Common myeloid progenitor, CD34-positive (primary cell): ENCODE measurements at regions not wholly inside any gene's neighbourhood (a gene's known extent, or its start where the extent isn't known, plus 50 kb on each side); places are given as distances from the start of the nearest gene placed in this dataset.

Experiments used
- CTCF ChIA-PET: fragments of 350-600 bp; sonication (Branson Sonifier 250); formaldehyde crosslinking; loops from one replicate; lab custom pipeline; 2021; ENCODE audit warnings: antibody characterized with exemption; lab: Charles Lee
- POLR2A ChIA-PET: fragments of 350-600 bp; sonication (Branson Sonifier 250); formaldehyde crosslinking; loops from one replicate; lab custom pipeline; 2021; ENCODE audit warnings: antibody characterized with exemption; lab: Charles Lee
- DNase-seq, 3 donors: peaks; one replicate each; pipeline versions ENCODE4 v3.0.0 to v3.0.0-alpha.2; 2013
- H3K27ac ChIP-seq, 2 experiments: 1 replicate in 1 of 2; 2 replicates in 1 of 2; pipeline ENCODE4 v1.7.0; 2013; ENCODE audit warnings: inconsistent platforms in 2 of 2, low read length in 2 of 2, mild to moderate bottlenecking in 2 of 2, low read depth in 1 of 2, moderate library complexity in 1 of 2; ENCODE audit not compliant: severe bottlenecking in 2 of 2, insufficient read depth in 1 of 2, poor library complexity in 1 of 2
- H3K27me3 ChIP-seq, 5 experiments: replicated peaks in 2 of 5; 1 replicate in 3 of 5; 2 replicates in 2 of 5; pipeline versions ENCODE4 v1.6.1 to v1.7.0; 2013; ENCODE audit warnings: low read length in 4 of 5, mild to moderate bottlenecking in 2 of 5, moderate library complexity in 2 of 5, inconsistent platforms in 1 of 5; ENCODE audit not compliant: insufficient read depth in 5 of 5, control insufficient read depth in 4 of 5
- H3K36me3 ChIP-seq, 4 experiments: 1 replicate in 2 of 4; 2 replicates in 2 of 4; pipeline versions ENCODE4 v1.6.1 to v1.7.0; 2013; ENCODE audit warnings: low read length in 3 of 4, control low read depth in 1 of 4, mild to moderate bottlenecking in 1 of 4; ENCODE audit not compliant: control insufficient read depth in 4 of 4, insufficient read depth in 4 of 4
- H3K4me1 ChIP-seq, 4 experiments: 1 replicate in 3 of 4; 2 replicates in 1 of 4; pipeline versions ENCODE4 v1.6.1 to v1.7.1; 2013; ENCODE audit warnings: low read length in 3 of 4, mild to moderate bottlenecking in 3 of 4, control low read depth in 1 of 4, inconsistent platforms in 1 of 4, moderate library complexity in 1 of 4; ENCODE audit not compliant: control insufficient read depth in 4 of 4, insufficient read depth in 4 of 4; ENCODE audit errors: control extremely low read depth in 1 of 4
- H3K4me3 ChIP-seq, 7 experiments: 1 replicate in 4 of 7; 2 replicates in 3 of 7; pipeline versions ENCODE4 v1.5.1 to v1.7.0; 2013; ENCODE audit warnings: mild to moderate bottlenecking in 7 of 7, low read length in 6 of 7, moderate library complexity in 6 of 7, inconsistent platforms in 2 of 7, low read depth in 2 of 7, control low read depth in 1 of 7; ENCODE audit not compliant: insufficient read depth in 4 of 7, control insufficient read depth in 1 of 7; ENCODE audit errors: extremely low read depth in 1 of 7
- H3K9me3 ChIP-seq, 5 experiments: 1 replicate in 4 of 5; 2 replicates in 1 of 5; pipeline versions ENCODE4 v1.6.1 to v1.7.1; 2013; ENCODE audit warnings: low read length in 4 of 5, mild to moderate bottlenecking in 2 of 5, inconsistent platforms in 1 of 5, low read depth in 1 of 5, moderate library complexity in 1 of 5; ENCODE audit not compliant: control insufficient read depth in 4 of 5, insufficient read depth in 2 of 5; ENCODE audit errors: control extremely low read depth in 1 of 5
- WGBS: methylation state at CpG from one replicate; pipeline ENCODE4 v1.1.5; 2013; ENCODE audit not compliant: insufficient coverage; 5-methylcytosine and 5-hydroxymethylcytosine counted together

GRCh38 chr16:63830061-63830460 is 1291.8 kb downstream of the CDH11 start:
- POLR2A ChIA-PET, result no interaction called here
- no CpG with 5 or more reads among the region's 3 CpGs for WGBS
- DNase-seq, result no peak
- no peaks in the 10 kb centered on the region for H3K27me3 ChIP-seq
- CTCF ChIA-PET, result no interaction called here
- no peaks in the 10 kb centered on the region for H3K9me3 ChIP-seq
- H3K4me1 ChIP-seq, result no peaks in the 10 kb centered on the region
- no peak overlapping the region for H3K4me3 ChIP-seq
- H3K36me3 ChIP-seq, result no peaks in the 10 kb centered on the region
- H3K27ac ChIP-seq, result no peak overlapping the region

- no peak overlapping the region for H3K27ac ChIP-seq
- POLR2A ChIA-PET, result no interaction called here
- WGBS, result 87% methylated on average over 3 of the region's 3 CpGs
Observed at GRCh38 chr16:63822818-63823217, 1299.0 kb downstream of the CDH11 start.

GRCh38 chr16:63816276-63816675 is 1305.6 kb downstream of the CDH11 start:
- DNase-seq, result no peak
- Histone ChIP-seq H3K4me3 (no peak overlapping the region), H3K36me3 (no peaks in the 10 kb centered on the region), H3K4me1 (no peaks in the 10 kb centered on the region), H3K27me3 (no peaks in the 10 kb centered on the region), H3K9me3 (no peaks in the 10 kb centered on the region), H3K27ac (no peak overlapping the region)
- POLR2A ChIA-PET, result no interaction called here
- WGBS, result 85% methylated on average over 3 of the region's 3 CpGs
- CTCF ChIA-PET, result no interaction called here

More at GRCh38 chr16:63822818-63823217, 1299.0 kb downstream of the CDH11 start:
- Histone ChIP-seq H3K36me3 (no peaks in the 10 kb centered on the region), H3K27me3 (no peaks in the 10 kb centered on the region), H3K4me1 (no peaks in the 10 kb centered on the region), H3K9me3 (no peaks in the 10 kb centered on the region), H3K4me3 (no peak overlapping the region)
- CTCF ChIA-PET, result no interaction called here
- no peak for DNase-seq

- H3K4me3 ChIP-seq, result no peak overlapping the region
- POLR2A ChIA-PET, result no interaction called here
- CTCF ChIA-PET, result no interaction called here
Observed at GRCh38 chr16:63813862-63814261, 1308.0 kb downstream of the CDH11 start.

GRCh38 chr16:63808730-63809129 is 1313.1 kb downstream of the CDH11 start:
- no peak for DNase-seq
- WGBS, result 100% methylated on average over 1 of the region's 1 CpG
- CTCF ChIA-PET, result no interaction called here
- H3K27me3 ChIP-seq, result no peaks in the 10 kb centered on the region
- no peak overlapping the region for H3K4me3 ChIP-seq
- POLR2A ChIA-PET, result no interaction called here
- H3K4me1 ChIP-seq, result no peaks in the 10 kb centered on the region
- no peaks in the 10 kb centered on the region for H3K9me3 ChIP-seq
- H3K36me3 ChIP-seq, result no peaks in the 10 kb centered on the region
- H3K27ac ChIP-seq, result no peak overlapping the region

More at GRCh38 chr16:63813862-63814261, 1308.0 kb downstream of the CDH11 start:
- H3K4me1 ChIP-seq, result no peaks in the 10 kb centered on the region
- no peak overlapping the region for H3K27ac ChIP-seq
- H3K9me3 ChIP-seq, result no peaks in the 10 kb centered on the region
- H3K27me3 ChIP-seq, result no peaks in the 10 kb centered on the region
- H3K36me3 ChIP-seq, result no peaks in the 10 kb centered on the region
- DNase-seq, result no peak

GRCh38 chr16:63806794-63807506 is 1314.9 kb downstream of the CDH11 start:
- Histone ChIP-seq H3K36me3 (no peaks in the 10 kb centered on the region), H3K27me3 (no peaks in the 10 kb centered on the region), H3K4me1 (no peaks in the 10 kb centered on the region), H3K9me3 (no peaks in the 10 kb centered on the region), H3K27ac (no peak overlapping the region), H3K4me3 (no peak overlapping the region)
- CTCF ChIA-PET, result no interaction called here
- WGBS, result no CpG with 5 or more reads among the region's 3 CpGs
- POLR2A ChIA-PET, result no interaction called here
- no peak for DNase-seq

GRCh38 chr16:63804126-63804525 is 1317.7 kb downstream of the CDH11 start:
- no peak overlapping the region for H3K27ac ChIP-seq
- no CpG with 5 or more reads among the region's 2 CpGs for WGBS
- H3K27me3 ChIP-seq, result no peaks in the 10 kb centered on the region
- H3K4me1 ChIP-seq, result no peaks in the 10 kb centered on the region
- ChIA-PET CTCF (no interaction called here), POLR2A (no interaction called here)
- no peaks in the 10 kb centered on the region for H3K36me3 ChIP-seq
- DNase-seq, result no peak
- H3K4me3 ChIP-seq, result no peak overlapping the region
- H3K9me3 ChIP-seq, result no peaks in the 10 kb centered on the region
